ENCODE measurements at regions not wholly inside any gene's neighbourhood (a gene's known extent, or its start where the extent isn't known, plus 50 kb on each side); places are given as distances from the start of the nearest gene placed in this dataset.
"Not testable (repeated sequence)": the region's sequence is repeated elsewhere in the genome, so short reads cannot be mapped to it uniquely, and the experiment has no call there.

GRCh38 chrX:44775726-44776125 is 68.1 kb upstream of the DUSP21 start:
- CTCF ChIA-PET: no interaction called here
- Histone ChIP-seq H3K27ac (ENCODE audit: low read depth, low read length, poor library complexity, severe bottlenecking) (no peak overlapping the region), H3K27me3 (replicated peaks; ENCODE audit: insufficient read depth, low read depth, low read length, poor library complexity) (no peaks in the 10 kb centered on the region), H3K4me1 (ENCODE audit: insufficient read depth, low read length, poor library complexity, severe bottlenecking) (no peaks in the 10 kb centered on the region), H3K36me3 (ENCODE audit: insufficient read depth, low read length, poor library complexity, severe bottlenecking) (no peaks in the 10 kb centered on the region), H3K4me3 (ENCODE audit: low read depth, low read length, poor library complexity, severe bottlenecking) (no peak overlapping the region), H3K9me3 (ENCODE audit: low read depth, low read length, poor library complexity, severe bottlenecking) (no peaks in the 10 kb centered on the region)
- no peak for DNase-seq (ENCODE audit: low spot score)
- TF ChIP-seq CTCF (conservative IDR thresholded peaks at IDR 0.05; ENCODE audit: low read depth, low read length) (no peak), EZH2 (IDR thresholded peaks at IDR 0.05; ENCODE audit: borderline replicate concordance, low read depth, low read length, poor library complexity, severe bottlenecking) (no peak)
- BruUV-seq (replicated peaks): no TSS peak
- intact Hi-C loops (cut with micrococcal nuclease; ENCODE audit: unreplicated experiment): no loop called here
- POLR2A ChIA-PET (ENCODE audit: low non-redundant PET): no interaction called here

GRCh38 chrX:44774066-44774465 is 69.8 kb upstream of the DUSP21 start:
- H3K4me3 ChIP-seq (ENCODE audit: low read depth, low read length, poor library complexity, severe bottlenecking); CTCF ChIA-PET; intact Hi-C loops (cut with micrococcal nuclease; ENCODE audit: unreplicated experiment); H3K9me3 ChIP-seq (ENCODE audit: low read depth, low read length, poor library complexity, severe bottlenecking); H3K36me3 ChIP-seq (ENCODE audit: insufficient read depth, low read length, poor library complexity, severe bottlenecking); H3K27me3 ChIP-seq (replicated peaks; ENCODE audit: insufficient read depth, low read depth, low read length, poor library complexity); DNase-seq (ENCODE audit: low spot score); POLR2A ChIA-PET (ENCODE audit: low non-redundant PET); H3K4me1 ChIP-seq (ENCODE audit: insufficient read depth, low read length, poor library complexity, severe bottlenecking); BruUV-seq (replicated peaks); H3K27ac ChIP-seq (ENCODE audit: low read depth, low read length, poor library complexity, severe bottlenecking): not testable (repeated sequence)

- Histone ChIP-seq H3K4me1 (ENCODE audit: insufficient read depth, low read length, poor library complexity, severe bottlenecking) (peaks cover 8% of the 10 kb centered on the region), H3K36me3 (ENCODE audit: insufficient read depth, low read length, poor library complexity, severe bottlenecking) (no peaks in the 10 kb centered on the region), H3K9me3 (ENCODE audit: low read depth, low read length, poor library complexity, severe bottlenecking) (peaks cover 4% of the 10 kb centered on the region), H3K4me3 (ENCODE audit: low read depth, low read length, poor library complexity, severe bottlenecking) (no peak overlapping the region), H3K27ac (ENCODE audit: low read depth, low read length, poor library complexity, severe bottlenecking) (no peak overlapping the region), H3K27me3 (replicated peaks; ENCODE audit: insufficient read depth, low read depth, low read length, poor library complexity) (no peaks in the 10 kb centered on the region)
- no TSS peak for BruUV-seq (replicated peaks)
- no peak for TF ChIP-seq EZH2 (IDR thresholded peaks at IDR 0.05; ENCODE audit: borderline replicate concordance, low read depth, low read length, poor library complexity, severe bottlenecking)
- TF ChIP-seq CTCF (conservative IDR thresholded peaks at IDR 0.05; ENCODE audit: low read depth, low read length): no peak
- ChIA-PET POLR2A (ENCODE audit: low non-redundant PET) (no interaction called here), CTCF (no interaction called here)
- intact Hi-C loops (cut with micrococcal nuclease; ENCODE audit: unreplicated experiment): no loop called here
- no peak for DNase-seq (ENCODE audit: low spot score)
Observed at GRCh38 chrX:44770121-44770520, 73.7 kb upstream of the DUSP21 start.

GRCh38 chrX:44767308-44767707 is 76.5 kb upstream of the DUSP21 start:
- no TSS peak for BruUV-seq (replicated peaks)
- intact Hi-C loops (cut with micrococcal nuclease; ENCODE audit: unreplicated experiment): no loop called here
- no peaks in the 10 kb centered on the region for H3K36me3 ChIP-seq (ENCODE audit: insufficient read depth, low read length, poor library complexity, severe bottlenecking)
- no peaks in the 10 kb centered on the region for H3K27me3 ChIP-seq (replicated peaks; ENCODE audit: insufficient read depth, low read depth, low read length, poor library complexity)
- ChIA-PET CTCF (no interaction called here), POLR2A (ENCODE audit: low non-redundant PET) (no interaction called here)
- no peak for DNase-seq (ENCODE audit: low spot score)
- no peak overlapping the region for H3K27ac ChIP-seq (ENCODE audit: low read depth, low read length, poor library complexity, severe bottlenecking)
- H3K4me3 ChIP-seq (ENCODE audit: low read depth, low read length, poor library complexity, severe bottlenecking): no peak overlapping the region
- H3K9me3 ChIP-seq (ENCODE audit: low read depth, low read length, poor library complexity, severe bottlenecking): peaks cover 4% of the 10 kb centered on the region
- peaks cover 13% of the 10 kb centered on the region for H3K4me1 ChIP-seq (ENCODE audit: insufficient read depth, low read length, poor library complexity, severe bottlenecking)
- no peak for TF ChIP-seq CTCF (conservative IDR thresholded peaks at IDR 0.05; ENCODE audit: low read depth, low read length)
- no peak for TF ChIP-seq EZH2 (IDR thresholded peaks at IDR 0.05; ENCODE audit: borderline replicate concordance, low read depth, low read length, poor library complexity, severe bottlenecking)
